Stimulated activated CD4-positive, alpha-beta T cell treated with anti-CD3 and anti-CD28 coated beads, Interleukin-4, amount 100 ng/mL, for 24 hours (primary cell): ENCODE measurements at regions not wholly inside any gene's neighbourhood (a gene's known extent, or its start where the extent isn't known, plus 50 kb on each side); places are given as distances from the start of the nearest gene placed in this dataset.
A peak's percentile ranks its signal among the peaks of the same experiment; 100 is the strongest.

ENCODE experiments used
- DNase-seq: peaks from one replicate; pipeline ENCODE4 v3.0.0-alpha.2; 2020

- DNase-seq: no peak
Observed at GRCh38 chr10:8726084-8726778, 671.7 kb downstream of the GATA3 start.

- DNase-seq: no peak
Observed at GRCh38 chr10:8726779-8727084, 672.2 kb downstream of the GATA3 start.

DNA sequence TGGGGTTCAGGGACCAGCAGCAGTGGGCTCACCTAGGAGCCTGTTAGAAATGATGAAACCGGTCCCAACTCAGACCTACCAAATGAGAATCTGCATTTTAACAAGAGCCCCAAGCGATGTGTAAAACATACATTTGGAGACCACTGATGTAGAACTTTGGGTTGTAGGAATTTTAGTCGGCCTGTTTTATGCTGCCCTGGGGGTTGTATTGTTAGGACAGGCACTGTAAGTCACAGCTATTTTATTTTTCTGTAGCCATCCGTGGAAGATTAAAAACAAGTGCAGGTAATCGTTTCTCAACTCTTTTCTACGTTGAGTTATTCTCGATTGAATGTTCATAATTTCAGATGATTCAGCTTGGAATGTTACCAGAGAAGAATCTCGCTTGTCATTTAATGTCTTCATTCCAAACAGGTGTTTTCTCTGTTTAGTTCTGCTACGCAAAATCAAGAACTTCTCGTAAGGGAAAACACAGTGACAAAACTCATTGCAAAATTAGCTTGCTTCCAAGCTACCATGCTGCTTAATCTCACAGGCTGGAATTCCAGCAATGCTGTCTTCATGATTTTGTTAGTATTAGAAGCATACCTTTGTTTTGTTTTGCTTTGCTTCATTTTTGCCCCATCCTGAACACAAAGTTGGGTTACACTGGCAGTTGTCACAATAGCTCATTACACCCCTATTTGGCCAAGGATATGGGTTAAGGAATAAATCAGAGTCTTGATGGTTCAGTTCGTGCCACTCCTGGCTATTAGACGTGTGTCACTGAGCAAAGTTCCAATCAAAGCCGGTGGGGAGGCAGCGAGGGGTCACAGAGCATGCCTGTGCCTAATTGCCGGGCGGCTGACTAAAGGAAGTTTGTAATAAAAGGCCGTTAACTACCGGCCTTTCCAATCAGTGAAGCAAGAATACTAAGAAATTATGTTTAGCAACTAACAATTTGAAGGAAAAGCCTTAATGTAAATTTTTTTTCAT lies 676.9 kb downstream of the GATA3 start:
- DNase-seq: no peak

- no peak for DNase-seq
Observed at GRCh38 chr10:8738987-8739386, 684.5 kb downstream of the GATA3 start.

- no peak for DNase-seq
Observed at GRCh38 chr10:8752146-8752843, 697.8 kb downstream of the GATA3 start.

- DNase-seq: no peak
Observed at GRCh38 chr10:8758029-8758428, 703.5 kb downstream of the GATA3 start.

DNA sequence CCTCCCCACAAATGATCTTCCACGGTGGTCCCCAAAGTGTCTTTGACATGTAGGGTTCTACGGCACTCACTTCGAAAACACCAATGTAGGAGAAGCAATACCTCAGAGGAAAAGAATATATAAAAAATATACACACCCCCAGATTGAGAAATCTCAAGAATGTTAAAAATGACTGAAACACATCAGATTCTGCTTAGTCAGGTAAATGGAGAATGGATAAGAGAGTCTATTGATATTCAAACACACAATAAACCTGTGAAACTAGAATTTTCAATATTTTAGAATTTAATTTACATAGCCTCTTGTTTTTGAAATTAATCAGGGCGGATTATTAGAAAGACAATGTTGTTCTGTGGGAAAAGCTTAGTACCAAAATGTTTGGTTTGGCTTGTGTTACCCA lies 712.4 kb downstream of the GATA3 start:
- no peak for DNase-seq

GRCh38 chr10:8767591-8767990 lies 713.1 kb downstream of the GATA3 start:
- no peak for DNase-seq

GRCh38 chr10:8768341-8768740 lies 713.9 kb downstream of the GATA3 start:
- DNase-seq: no peak

- DNase-seq: no peak
Observed at GRCh38 chr10:8768852-8769251, 714.4 kb downstream of the GATA3 start.

DNA sequence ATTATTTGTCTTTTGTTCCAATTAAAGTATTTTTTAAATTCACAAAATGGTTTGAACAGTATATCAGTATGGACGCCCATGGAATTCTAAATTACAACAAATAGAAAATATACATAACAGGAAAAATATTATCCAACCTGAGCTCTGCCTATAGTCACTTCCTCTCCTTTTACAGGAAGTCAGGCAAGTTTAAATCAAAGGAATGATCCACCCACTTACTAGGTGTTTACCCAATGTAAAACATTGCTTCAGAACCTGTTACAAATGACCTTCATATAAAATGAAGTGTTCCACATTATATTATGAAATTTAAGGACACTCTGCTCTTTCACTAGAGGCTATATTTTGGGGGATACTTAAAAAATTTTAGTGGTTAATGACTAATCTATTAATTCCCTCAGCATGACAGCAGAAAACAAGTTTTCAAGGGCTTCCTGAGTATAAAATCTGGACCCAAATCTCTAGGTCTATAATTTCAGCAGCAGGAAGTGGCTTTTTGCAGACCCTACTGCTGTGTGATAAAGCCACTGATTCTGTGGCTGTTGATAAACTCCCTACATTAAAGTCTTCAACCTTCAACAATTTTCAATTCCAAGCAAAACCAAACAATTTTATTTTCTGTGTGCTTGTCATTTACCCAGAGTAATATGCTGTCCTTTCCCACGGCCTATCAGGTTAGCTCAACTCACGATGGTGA lies 722.6 kb downstream of the GATA3 start:
- no peak for DNase-seq

- DNase-seq: no peak
Observed at GRCh38 chr10:8778713-8779112, 724.2 kb downstream of the GATA3 start.

GRCh38 chr10:8787649-8788048 lies 733.2 kb downstream of the GATA3 start:
- DNase-seq: no peak

- no peak for DNase-seq
Observed at GRCh38 chr10:8790390-8790789, 735.9 kb downstream of the GATA3 start.

DNA sequence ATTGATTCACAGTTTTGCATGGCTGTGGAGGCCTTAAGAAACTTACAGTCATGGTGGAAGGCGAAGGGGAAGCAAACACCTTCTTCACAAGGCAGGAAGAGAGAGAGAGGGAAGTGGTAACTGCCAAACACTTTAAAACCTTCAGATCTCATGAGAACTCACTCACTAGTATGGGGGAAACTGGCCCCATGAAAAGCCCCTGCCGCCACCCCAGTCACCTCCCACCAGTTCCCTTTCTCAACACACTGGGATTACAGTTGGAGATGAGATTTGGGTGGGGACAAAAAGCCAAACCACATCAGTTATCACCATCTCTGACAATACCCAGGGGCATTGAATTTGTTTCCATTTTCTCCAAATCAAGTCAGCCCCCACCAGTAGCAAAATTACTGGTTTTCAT lies 740.4 kb downstream of the GATA3 start:
- peak; percentile 18 for DNase-seq

GRCh38 chr10:8800426-8800825 lies 745.9 kb downstream of the GATA3 start:
- DNase-seq: peak; percentile 4

DNA sequence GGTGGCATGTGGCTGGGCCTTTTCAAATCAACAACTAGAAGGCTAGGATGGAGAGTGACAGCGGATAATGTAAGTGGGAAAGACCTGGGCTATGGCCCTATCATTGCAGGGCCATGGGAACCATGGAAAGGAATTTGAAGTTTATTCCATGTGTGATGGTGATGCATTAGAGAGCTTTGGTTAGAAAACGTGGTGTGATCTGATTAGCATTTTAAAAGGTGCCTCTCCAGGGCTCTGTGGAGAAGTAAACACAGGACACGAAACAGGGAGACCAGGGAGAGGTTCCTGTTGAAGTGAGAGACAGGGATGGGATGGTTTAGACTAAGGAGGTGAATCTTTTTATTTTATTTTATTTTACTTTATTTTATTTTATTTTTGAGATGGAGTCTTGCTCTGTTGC lies 749.5 kb downstream of the GATA3 start:
- DNase-seq: no peak

DNA sequence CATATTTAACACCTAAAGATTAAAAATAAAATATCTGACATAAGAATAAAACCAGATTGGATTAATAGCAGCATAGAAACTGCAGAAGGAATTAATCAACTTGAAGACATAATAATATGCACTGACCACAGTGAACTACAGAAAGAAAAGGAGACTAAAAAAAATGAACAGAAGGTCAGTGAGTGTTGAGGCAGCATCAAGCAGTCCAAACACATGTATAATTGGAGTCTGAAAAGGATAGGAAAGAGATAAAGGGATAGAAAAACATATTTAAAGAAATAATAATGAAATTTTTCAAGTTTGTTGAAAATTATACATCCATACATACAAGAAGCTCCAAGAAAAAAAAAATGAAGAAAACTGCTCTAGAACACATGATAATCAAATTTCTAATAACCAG lies 756.2 kb downstream of the GATA3 start:
- DNase-seq: no peak

DNA sequence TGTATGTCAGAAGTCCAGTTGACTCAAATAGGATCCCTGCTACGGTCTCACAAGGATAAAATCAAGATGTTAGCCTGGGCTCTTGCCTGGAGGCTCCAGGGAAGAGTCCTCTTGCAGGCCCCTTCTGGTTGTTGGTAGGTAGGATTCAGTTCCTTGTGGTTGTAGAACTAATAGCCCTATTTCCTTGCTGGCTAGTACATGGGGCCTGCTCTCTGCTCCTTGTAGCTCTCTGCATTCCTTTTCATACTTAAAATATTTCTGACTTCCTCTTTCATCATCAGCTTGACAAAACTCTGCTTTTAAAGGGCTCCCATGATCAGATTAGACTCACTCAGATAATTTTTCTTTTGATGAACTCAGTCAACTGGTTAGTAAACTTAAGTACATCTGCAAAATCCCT lies 756.7 kb downstream of the GATA3 start:
- no peak for DNase-seq

GRCh38 chr10:8815969-8816368 lies 761.5 kb downstream of the GATA3 start:
- DNase-seq: no peak

GRCh38 chr10:8817299-8817698 lies 762.8 kb downstream of the GATA3 start:
- DNase-seq: no peak

GRCh38 chr10:8825611-8826010 lies 771.1 kb downstream of the GATA3 start:
- no peak for DNase-seq

- no peak for DNase-seq
Observed at GRCh38 chr10:8829592-8829991, 775.1 kb downstream of the GATA3 start.
